ENCODE measurements at regions not wholly inside any gene's neighbourhood (a gene's known extent, or its start where the extent isn't known, plus 50 kb on each side); places are given as distances from the start of the nearest gene placed in this dataset.
"Not testable (repeated sequence)": the region's sequence is repeated elsewhere in the genome, so short reads cannot be mapped to it uniquely, and the experiment has no call there.

- DNase-seq (ENCODE audit: low read depth in 4 of 4, low spot score in 1 of 4), result no peak
Measured at GRCh38 chr2:53040536-53041229, 726.9 kb upstream of the CHAC2 start.

DNA sequence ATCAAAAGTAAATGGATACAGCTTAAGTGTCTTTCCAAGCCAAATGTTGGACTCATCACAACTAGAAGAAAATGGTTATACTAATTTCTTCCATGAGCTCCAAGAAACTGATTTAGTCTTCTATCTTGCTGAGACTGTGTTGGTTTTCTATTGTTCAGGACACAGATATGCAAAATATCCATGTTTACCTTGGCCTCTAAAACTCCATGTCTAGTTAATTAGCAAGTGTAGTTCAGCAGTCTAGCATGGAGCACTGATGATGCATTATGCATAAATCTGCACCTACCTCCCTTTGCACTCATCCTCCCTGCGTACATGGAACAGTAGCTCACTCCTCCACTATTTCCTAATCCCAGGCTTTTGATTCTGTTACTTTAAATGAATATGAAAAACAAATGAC lies 731.4 kb upstream of the CHAC2 start:
- DNase-seq (ENCODE audit: low read depth in 4 of 4, low spot score in 1 of 4), result no peak

DNA sequence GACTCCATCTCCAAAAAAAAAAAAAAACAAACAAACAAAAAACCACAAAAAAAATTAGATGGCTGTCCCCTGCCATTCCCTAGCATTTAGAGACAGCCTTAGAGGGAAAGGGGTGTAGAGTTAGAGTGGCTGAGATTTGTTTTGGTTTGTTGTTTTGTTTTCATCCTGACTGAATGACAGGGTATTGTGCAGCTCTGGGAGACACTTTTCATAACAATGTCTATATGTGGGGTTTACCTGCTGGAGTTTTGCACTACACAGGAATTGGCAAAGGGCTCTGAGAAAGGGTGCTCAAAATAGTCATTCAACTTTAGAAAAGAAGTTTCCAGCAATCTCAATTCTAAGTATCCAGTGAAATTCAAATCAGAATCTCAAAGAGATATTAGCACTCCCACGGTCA lies 732.5 kb upstream of the CHAC2 start:
- no peak for DNase-seq (ENCODE audit: low read depth in 4 of 4, low spot score in 1 of 4)

DNA sequence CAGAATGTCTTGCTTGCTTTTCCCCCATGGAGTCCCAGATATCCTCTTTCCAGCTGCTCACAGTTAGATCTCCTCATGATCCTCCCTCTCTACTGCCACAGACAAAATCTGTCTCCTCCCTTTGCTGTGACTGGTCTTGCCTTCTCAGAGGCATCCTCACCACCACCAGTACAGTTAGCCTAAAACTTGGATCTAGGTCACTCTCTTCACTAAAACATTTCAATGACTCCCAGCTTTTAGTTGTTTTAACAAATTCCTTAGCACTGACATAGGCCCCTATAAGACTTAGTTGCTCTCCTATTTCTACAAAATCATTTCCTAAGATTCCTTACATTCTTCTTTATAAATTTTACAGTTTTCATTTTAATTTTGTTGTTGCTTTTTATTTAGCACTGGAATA lies 734.2 kb upstream of the CHAC2 start:
- DNase-seq (ENCODE audit: low read depth in 4 of 4, low spot score in 1 of 4), result no peak

DNA sequence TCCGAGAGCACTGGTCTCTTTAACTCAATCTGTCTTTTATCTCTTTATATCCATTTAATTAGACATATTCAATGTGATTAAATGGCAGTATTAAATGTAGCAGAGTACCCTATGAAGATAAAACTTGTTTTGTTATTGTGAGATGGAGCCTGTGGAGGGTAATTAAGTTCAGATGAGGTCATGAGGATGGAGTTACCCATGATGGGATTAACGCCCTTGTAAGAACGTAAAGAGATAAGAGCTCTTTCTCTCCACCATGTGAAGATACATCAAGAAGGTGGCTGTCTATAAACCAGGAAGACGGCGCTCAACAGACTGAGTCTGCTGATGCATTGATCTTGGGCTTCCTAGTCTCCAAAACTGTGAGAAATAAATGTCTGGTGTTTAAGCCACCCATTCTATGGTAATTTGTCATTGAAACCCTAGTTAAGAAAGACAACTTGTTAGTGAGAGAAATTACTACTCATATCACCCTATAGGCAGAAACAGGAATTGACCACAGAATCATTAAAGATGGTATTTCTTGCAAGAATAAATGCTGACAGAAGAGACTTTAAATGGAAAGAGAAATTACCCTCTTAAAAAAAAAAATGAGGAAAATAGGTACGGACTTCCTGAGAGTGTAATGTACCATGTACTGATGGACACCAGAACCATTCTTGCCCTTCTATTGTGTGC lies 738.7 kb upstream of the CHAC2 start:
- no peak for DNase-seq (ENCODE audit: low read depth in 4 of 4, low spot score in 1 of 4)

GRCh38 chr2:53028225-53028624 lies 739.4 kb upstream of the CHAC2 start:
- DNase-seq (ENCODE audit: low read depth in 4 of 4, low spot score in 1 of 4), result no peak

- DNase-seq (ENCODE audit: low read depth in 4 of 4, low spot score in 1 of 4), result not testable (repeated sequence)
Measured at GRCh38 chr2:53022248-53022647, 745.4 kb upstream of the CHAC2 start.

- DNase-seq (ENCODE audit: low read depth in 4 of 4, low spot score in 1 of 4), result no peak
Measured at GRCh38 chr2:53021828-53022227, 745.8 kb upstream of the CHAC2 start.

- DNase-seq (ENCODE audit: low read depth in 4 of 4, low spot score in 1 of 4), result no peak
Measured at GRCh38 chr2:53021292-53021691, 746.3 kb upstream of the CHAC2 start.

DNA sequence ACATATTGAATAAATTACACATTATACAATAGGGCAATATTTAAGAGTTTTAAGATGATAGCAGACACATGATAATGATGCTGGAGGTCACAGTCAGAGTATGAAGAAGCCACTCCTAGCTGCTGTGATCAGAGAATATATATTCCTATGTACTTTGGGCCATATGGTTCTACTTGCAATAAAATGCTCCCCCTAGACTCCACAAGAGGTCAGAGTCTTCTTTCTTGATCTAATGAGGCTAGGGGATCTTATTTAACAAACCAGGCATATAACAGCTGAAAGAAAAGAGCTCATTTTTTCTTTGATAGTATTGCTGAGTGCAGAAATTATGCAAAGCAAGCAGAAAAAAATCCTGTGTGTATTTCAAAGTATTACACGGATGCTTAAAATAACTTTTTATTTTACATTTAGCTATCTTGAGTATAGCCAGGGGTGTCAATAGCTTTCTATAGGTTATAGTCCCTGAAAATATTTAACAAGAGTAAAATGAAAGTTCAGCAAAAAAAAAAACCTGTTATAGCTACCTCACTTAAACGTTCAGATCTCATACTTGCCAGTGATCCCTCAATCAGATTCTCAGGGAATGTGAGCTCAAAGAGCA lies 748.7 kb upstream of the CHAC2 start:
- no peak for DNase-seq (ENCODE audit: low read depth in 4 of 4, low spot score in 1 of 4)

GRCh38 chr2:53006980-53007379 lies 760.6 kb upstream of the CHAC2 start:
- no peak for DNase-seq (ENCODE audit: low read depth in 4 of 4, low spot score in 1 of 4)

- DNase-seq (ENCODE audit: low read depth in 4 of 4, low spot score in 1 of 4), result no peak
Measured at GRCh38 chr2:53004413-53004812, 763.2 kb upstream of the CHAC2 start.

GRCh38 chr2:52995424-52995823 lies 772.2 kb upstream of the CHAC2 start:
- DNase-seq (ENCODE audit: low read depth in 4 of 4, low spot score in 1 of 4), result no peak

GRCh38 chr2:52976143-52976949 lies 791.3 kb upstream of the CHAC2 start:
- no peak for DNase-seq (ENCODE audit: low read depth in 4 of 4, low spot score in 1 of 4)

GRCh38 chr2:52974127-52974526 lies 793.5 kb upstream of the CHAC2 start:
- no peak for DNase-seq (ENCODE audit: low read depth in 4 of 4, low spot score in 1 of 4)

GRCh38 chr2:52970642-52971041 lies 797.0 kb upstream of the CHAC2 start:
- no peak for DNase-seq (ENCODE audit: low read depth in 4 of 4, low spot score in 1 of 4)

GRCh38 chr2:52968043-52968442 lies 799.6 kb upstream of the CHAC2 start:
- no peak for DNase-seq (ENCODE audit: low read depth in 4 of 4, low spot score in 1 of 4)

GRCh38 chr2:52964916-52965530 lies 802.6 kb upstream of the CHAC2 start:
- no peak for DNase-seq (ENCODE audit: low read depth in 4 of 4, low spot score in 1 of 4)

DNA sequence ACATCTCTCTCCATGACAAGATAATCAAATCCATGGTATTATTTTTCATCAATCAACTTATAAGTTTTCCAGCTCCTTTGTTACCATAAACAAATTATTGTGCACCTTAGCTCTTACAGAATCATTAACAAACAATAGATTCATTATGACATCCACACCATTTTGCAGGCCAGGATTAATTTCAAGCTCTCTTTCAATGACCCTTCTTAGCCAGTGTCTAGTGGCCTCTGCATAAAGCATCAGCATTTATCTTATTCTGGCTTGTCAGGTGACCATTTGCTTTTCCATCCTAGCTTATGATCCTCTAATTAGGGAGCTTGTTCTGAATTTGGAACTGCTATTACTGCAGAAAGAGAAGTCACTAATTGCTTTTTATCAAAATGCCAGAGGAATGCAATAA lies 806.2 kb upstream of the CHAC2 start:
- no peak for DNase-seq (ENCODE audit: low read depth in 4 of 4, low spot score in 1 of 4)

DNA sequence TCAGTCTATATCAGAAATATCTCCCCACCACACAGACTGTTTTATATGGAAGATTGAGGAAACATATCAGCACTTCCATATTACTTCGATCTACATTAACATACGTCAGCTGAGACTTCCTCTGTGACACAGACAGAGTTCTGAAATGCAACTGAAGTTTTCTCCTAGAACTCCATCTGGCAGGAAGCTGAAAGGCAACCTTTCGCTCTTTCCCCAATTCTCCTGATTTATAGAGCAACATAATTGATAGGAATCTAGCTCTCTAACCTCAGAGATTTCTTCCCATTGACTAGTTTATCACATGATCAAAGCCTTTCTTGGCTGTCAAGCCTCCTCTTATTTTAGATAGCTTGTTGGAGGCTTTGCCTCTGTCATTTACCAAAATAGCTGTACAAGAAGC lies 806.7 kb upstream of the CHAC2 start:
- no peak for DNase-seq (ENCODE audit: low read depth in 4 of 4, low spot score in 1 of 4)

- no peak for DNase-seq (ENCODE audit: low read depth in 4 of 4, low spot score in 1 of 4)
Measured at GRCh38 chr2:52959801-52960200, 807.8 kb upstream of the CHAC2 start.

All from stimulated activated CD4-positive, alpha-beta T cell treated with anti-CD3 and anti-CD28 coated beads, Interleukin-1b, Interleukin-23, amount 100 ng/mL, for 24 hours (primary cell).